HG03196 (cell line): ENCODE measurements at regions not wholly inside any gene's neighbourhood (a gene's known extent, or its start where the extent isn't known, plus 50 kb on each side); places are given as distances from the start of the nearest gene placed in this dataset.

Experiments
- ATAC-seq: cut with Tn5 transposase; IDR thresholded peaks from one replicate; pipeline ENCODE4 v1.9.1; 2021; ENCODE audit not compliant: unreplicated experiment

GRCh38 chr4:104418286-104418685 lies 76.4 kb downstream of the CXXC4 start:
- ATAC-seq, result no peak

DNA sequence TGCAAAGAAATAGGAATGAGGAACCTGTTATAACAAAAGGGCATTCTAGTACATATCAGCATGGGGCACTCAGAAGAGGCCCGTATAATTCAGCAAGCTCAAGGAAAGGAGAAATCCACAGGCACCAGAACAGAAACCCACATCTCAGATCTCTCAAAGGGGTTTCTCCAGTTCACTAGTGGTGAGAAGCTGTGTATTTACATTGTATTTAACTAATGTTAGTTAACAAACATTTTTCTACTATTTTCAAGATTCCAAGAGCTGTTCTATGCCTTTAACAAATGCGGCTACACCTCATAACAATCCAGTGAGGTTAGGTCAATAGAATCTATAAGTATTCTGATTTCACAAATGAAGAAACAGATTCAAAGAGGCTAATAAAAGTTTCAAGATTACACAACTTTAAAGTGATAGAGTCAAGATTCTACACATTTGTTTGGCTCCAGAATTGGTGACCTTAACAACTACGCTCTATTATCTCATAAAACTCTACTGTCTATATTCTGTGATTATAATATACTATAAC lies 77.3 kb downstream of the CXXC4 start:
- ATAC-seq, result no peak

DNA sequence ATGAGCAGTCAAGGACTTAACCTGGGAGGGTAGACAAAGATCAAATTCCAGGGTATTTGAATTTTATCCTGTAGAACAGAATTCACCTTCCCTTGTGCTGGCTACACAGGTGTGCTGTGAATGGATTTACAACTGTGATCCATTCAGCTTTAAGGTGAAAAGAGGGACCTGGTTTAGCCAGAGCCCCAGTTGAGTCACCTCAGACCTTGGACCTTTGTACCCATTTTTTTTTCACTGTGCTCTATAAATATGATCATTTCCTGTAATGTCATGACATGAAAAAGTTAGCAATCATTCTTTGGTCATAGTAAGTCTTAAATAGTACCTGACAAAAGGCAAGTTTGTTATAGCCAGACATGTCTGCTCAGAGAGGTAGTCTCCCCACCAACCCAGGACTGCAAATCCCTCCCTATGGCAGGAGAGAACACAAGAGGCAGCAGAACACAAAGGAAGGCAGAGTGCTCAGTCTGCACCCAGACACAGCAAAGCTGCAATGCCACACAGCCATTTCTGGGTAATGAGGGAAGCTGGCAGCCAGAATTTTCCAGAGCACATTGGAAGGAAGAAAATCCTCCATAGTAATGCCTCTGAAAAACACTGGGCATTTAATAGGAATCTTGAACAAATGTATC lies 77.9 kb downstream of the CXXC4 start:
- no peak for ATAC-seq

DNA sequence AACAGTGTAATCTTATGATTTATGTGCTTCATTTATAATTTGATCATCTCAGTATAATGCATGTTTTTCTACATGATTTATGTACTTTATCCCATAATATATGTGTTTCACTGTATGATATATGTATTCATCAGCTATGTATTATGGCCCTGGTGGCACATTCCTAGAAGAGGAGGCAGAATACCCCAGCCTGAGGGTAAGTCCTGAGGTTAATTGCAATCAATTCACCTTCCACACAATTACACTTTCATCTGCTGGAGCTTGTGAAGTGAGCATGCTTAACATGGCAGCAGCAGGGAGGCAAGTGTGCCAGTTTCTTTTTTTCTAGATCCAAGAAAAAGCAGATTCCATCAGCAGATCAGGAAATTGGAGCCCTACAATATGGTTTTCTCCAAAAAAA lies 81.2 kb downstream of the CXXC4 start:
- no peak for ATAC-seq

GRCh38 chr4:104412344-104412743 lies 82.3 kb downstream of the CXXC4 start:
- ATAC-seq, result no peak

DNA sequence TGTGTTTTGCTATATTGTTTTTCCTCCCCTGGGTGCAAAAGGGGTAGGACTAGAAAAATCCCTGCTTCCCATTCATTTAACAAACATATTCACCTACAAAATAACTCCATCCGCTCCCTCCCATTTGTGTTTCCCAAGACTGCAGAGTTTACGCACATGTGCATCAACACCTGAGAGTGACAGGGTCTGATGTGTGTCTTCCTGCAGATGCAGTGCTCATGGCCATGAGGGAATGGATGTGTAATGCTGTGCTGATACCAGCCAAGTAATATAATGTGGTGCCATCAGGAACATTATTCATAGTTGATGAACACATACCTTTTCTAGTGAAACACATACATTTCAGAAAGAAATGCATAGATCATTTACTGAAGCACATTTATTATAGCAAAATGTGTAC lies 83.2 kb downstream of the CXXC4 start:
- no peak for ATAC-seq

GRCh38 chr4:104408878-104409277 lies 85.8 kb downstream of the CXXC4 start:
- ATAC-seq, result no peak

- ATAC-seq, result no peak
Observed at GRCh38 chr4:104404361-104404760, 90.3 kb downstream of the CXXC4 start.

- ATAC-seq, result no peak
Observed at GRCh38 chr4:104395168-104395614, 99.5 kb downstream of the CXXC4 start.

DNA sequence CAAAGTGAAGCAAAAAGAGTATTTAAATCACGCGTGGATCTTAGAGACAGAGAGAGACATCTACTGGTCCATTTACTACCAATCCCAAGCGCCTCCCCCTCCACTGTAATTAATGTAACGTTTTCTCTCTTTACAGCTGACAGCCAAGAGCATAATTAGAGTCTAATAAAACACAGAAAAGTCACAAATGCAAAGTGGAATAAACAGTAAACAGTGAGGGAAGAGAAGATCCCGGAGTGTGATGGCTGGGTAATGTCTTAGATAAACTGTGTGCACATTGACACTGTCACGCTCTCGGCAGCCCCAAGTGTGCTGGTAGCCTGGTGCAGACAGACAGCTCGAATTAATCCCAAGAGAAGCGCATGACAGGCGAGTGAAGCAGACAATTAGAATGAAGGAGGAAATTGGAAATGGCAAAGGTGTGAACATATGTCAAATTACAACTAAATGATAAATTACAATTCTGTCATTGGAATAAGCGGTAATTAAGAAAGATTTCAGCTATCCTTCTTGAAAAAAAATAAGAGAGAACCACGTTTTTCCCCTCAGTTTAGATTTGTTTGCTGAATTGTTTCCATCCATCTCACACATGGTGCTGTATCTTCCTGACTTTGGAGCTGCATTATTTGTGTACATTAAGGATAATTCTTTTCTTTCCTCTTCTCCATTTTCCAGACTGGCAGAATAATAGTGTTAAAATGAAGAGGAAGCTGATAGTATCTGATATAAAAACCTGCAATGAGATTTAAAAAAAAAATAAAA lies 100.1 kb downstream of the CXXC4 start:
- ATAC-seq, result no peak

- no peak for ATAC-seq
Observed at GRCh38 chr4:104393655-104394324, 100.9 kb downstream of the CXXC4 start.

DNA sequence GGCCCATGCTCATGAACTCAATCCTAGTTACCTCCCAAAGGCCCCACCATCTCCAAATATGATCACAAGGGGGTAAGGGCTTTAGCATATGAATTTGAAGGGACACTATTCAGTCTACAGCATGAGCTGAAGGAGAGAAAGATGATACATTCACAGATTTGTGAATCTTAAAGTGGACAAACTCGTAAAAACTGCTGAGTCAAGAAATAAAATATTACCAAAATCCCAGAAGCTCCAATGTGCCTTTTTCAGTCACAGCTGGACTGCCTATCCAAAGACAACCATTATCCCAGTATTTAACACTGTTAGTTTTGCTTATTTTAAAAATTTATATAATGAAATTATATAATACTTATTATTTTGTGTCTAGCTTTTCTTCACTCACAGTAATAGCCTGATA lies 109.0 kb downstream of the CXXC4 start:
- ATAC-seq, result no peak

- ATAC-seq, result no peak
Observed at GRCh38 chr4:104382961-104383360, 111.7 kb downstream of the CXXC4 start.

- no peak for ATAC-seq
Observed at GRCh38 chr4:104381729-104382128, 113.0 kb downstream of the CXXC4 start.

GRCh38 chr4:104365618-104366017 lies 129.1 kb downstream of the CXXC4 start:
- no peak for ATAC-seq

DNA sequence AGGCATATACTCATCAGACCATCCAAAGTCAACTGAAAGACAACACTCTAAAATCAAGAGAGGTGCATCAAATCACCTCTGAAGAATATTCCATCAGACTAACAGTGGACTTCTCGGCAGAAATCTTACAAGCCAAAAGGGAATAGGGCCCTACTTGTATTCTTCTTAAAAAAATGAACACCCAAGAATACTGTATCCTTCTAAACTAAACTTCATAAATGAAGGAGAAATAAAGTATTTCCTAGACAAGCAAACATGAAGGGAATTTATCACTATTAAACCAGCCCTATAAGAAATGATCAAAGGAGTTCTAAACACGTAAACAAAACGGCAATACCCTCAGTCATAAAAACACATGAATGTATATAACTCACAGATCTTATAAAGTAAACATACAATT lies 141.2 kb downstream of the CXXC4 start:
- no peak for ATAC-seq

DNA sequence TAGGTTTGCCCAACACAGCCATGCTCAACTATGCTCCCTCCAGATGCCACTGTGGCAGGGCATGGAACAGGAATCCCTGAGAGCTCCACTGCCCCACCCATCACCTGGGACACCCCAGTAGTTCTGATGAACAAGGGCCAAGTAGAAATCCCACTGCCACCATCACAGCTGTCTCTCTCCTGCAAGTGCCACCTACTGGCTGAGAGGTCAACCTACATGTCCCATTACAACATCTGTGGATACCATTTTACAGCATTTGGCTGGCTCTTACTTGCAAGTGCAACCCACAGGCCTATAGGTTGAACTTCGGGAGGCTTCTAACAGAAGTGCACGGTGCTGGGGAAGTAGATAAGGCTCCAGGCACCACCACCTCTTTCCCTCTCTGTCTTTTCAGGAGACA lies 142.5 kb downstream of the CXXC4 start:
- ATAC-seq, result no peak

GRCh38 chr4:104351706-104352105 lies 143.0 kb downstream of the CXXC4 start:
- ATAC-seq, result no peak

GRCh38 chr4:104345598-104346242 lies 149.0 kb downstream of the CXXC4 start:
- ATAC-seq, result no peak

DNA sequence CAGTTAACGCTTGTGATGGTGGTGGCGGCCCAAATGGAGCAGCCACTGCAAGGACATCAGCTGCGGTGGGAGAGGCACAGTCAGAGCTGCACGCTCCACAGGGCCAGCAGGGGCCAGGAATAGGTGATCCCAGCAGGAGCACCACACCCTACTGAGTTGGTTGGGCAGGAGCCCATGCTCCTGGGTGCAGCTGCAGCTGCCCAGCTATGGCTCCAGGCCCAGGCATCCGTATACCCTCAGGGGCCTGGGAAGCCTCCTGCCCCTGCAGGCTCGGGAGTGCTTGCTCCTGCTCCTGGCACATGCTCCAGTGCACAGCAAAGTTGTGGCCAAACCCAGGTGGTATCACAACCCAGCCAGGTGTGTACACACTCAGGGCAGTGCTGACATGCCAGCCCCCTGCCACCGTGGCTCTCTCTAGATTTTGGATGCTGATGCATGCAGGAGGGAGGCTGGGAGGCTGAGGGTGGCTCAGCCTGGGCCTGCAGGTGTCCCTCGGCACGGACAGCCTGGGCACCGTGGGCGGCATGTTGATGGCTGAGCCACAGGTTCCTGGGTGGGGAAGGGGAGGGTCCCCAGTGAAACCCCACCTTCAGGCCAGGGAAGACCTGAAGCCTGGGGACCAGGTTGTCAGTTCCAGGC lies 150.2 kb downstream of the CXXC4 start:
- ATAC-seq, result no peak

GRCh38 chr4:104334410-104334809 lies 160.3 kb downstream of the CXXC4 start:
- no peak for ATAC-seq
